Omental fat pad (tissue), 3 donors: ENCODE measurements at regions not wholly inside any gene's neighbourhood (a gene's known extent, or its start where the extent isn't known, plus 50 kb on each side); places are given as distances from the start of the nearest gene placed in this dataset.

Experiments used
- ATAC-seq: fragments of 150-250 bp; one replicate; pipeline ENCODE4 v1.9.1; 2016; ENCODE audit warnings: mild to moderate bottlenecking, moderate library complexity; ENCODE audit not compliant: low FRiP score
- DNase-seq: peaks from one replicate; pipeline ENCODE4 v3.0.0-alpha.2; 2019; ENCODE audit warnings: low spot score
- TF ChIP-seq, protein P1 (sequence below), 3 donors: fragments of 450-650 bp; IDR thresholded peaks; one replicate each; pipeline ENCODE4 v1.5.1; 2016 to 2017; ENCODE audit warnings: antibody characterized with exemption in 3 of 3, mild to moderate bottlenecking in 3 of 3, moderate library complexity in 2 of 3

DNA sequence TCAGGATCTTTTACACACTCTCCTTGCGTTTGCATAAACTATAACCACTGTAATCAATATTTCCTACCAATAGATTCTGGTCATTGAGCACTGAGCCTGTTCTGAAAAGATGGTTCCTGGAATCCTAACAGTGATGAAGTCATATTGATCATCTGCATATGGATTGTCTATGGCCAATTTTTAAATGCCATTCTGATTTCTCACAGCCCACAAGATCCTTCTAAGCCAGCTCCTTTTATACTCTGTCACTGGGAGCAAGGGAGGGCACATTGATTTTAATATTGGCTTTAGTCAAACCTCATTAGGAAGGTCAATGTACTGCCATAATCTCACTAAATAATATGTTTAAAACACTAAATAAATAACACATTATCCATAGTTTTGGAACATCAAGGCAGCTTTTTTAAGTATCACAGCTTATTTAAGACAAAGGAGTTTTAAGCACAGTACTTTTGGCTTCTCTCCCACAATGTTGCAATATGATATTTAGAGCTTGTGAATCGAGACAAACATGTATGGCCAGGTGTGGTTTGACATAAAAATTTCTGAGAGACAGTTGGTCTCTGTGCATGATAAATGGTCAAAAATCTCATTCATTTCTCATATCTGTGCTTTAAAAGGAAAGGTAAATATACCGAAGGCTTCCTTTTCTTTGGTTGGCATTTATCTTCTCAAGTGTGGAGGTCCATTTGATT lies 267.3 kb downstream of the MTX2 start:
- no peak for ATAC-seq
- no peak for DNase-seq
- TF ChIP-seq, protein P1, sequence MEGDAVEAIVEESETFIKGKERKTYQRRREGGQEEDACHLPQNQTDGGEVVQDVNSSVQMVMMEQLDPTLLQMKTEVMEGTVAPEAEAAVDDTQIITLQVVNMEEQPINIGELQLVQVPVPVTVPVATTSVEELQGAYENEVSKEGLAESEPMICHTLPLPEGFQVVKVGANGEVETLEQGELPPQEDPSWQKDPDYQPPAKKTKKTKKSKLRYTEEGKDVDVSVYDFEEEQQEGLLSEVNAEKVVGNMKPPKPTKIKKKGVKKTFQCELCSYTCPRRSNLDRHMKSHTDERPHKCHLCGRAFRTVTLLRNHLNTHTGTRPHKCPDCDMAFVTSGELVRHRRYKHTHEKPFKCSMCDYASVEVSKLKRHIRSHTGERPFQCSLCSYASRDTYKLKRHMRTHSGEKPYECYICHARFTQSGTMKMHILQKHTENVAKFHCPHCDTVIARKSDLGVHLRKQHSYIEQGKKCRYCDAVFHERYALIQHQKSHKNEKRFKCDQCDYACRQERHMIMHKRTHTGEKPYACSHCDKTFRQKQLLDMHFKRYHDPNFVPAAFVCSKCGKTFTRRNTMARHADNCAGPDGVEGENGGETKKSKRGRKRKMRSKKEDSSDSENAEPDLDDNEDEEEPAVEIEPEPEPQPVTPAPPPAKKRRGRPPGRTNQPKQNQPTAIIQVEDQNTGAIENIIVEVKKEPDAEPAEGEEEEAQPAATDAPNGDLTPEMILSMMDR (IDR thresholded peaks at IDR 0.05): no peak

DNA sequence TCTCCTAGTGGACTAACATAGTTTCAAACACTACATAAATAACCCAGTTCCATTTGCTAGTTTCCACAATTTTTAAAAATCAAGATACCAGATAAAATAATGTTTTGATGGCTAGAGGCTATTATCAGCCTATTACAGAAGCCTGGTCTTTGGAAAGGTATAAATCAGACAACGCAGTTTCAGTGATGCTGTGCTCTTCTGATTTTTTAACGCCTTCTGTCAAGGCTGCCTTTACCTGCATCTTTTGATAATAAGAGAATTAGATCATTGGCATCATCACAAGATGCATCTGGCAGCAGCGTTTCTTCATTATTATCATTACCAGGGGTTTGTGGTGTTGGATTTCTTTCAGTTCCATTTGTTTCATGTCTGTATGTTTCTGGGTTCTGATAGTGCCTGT lies 268.7 kb downstream of the MTX2 start:
- DNase-seq (no peak), ATAC-seq (no peak)
- TF ChIP-seq, protein P1 (IDR thresholded peaks at IDR 0.05): no peak

DNA sequence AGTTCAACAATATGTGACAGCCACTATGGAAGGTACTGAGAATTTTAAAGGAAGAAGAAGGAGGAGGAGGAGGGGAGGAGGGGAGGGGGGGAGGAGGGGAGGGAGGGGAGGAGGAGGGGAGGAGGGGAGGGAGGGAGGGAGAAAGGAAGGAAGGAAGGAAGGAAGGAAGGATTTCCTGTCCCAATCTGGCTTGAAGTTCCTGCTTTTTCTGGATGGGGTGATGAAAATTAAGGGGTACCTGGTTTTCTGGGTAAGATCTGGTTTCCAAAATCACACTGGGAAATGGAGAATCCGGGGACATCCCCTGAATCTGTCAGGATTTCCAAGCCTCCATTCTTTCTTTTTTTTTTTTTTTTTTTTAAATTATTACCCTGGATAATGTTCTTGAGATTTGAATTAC lies 271.8 kb downstream of the MTX2 start:
- no peak for ATAC-seq
- no peak for DNase-seq
- TF ChIP-seq, protein P1 (IDR thresholded peaks at IDR 0.05): no peak

DNA sequence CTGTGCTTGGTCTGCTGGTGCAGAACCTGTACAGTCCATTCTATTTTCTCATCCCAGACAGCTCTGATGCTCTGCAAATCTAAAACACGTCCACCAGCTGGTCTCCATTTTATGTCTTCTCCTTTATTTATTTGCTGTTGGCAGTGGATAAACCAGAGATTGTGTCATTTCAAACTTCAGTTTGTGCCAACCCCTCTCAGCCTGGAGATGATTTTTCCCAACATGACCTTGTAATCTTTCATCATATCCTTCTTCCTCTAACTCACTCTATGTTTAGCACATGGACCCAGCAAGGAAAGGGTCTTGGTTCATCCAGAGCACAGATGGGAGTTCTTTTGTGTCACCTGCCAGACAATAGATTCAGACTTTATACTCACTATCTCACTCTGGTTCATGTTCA lies 273.2 kb downstream of the MTX2 start:
- TF ChIP-seq, protein P1 (IDR thresholded peaks at IDR 0.05): no peak
- no peak for DNase-seq
- ATAC-seq: no peak

DNA sequence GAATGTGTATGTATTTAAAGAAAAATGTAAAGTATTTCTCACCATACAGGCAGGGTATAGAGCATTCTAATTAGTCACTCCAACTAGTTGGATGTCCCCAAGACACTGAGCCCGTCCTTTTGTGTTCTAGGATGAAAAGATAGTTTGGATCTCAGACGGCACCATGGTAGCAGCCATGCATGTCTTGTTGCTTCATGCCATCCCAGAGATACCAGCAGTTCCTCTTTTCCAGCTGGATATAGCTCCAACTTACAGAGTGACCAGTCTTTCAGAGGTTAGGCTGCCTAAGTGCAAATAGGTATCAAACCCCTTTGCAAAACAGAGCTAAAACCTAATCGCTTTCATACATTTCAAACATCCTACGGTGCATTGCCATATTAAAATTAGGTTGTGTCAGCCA lies 275.3 kb downstream of the MTX2 start:
- ATAC-seq (no peak), DNase-seq (no peak)
- TF ChIP-seq, protein P1 (IDR thresholded peaks at IDR 0.05): no peak

DNA sequence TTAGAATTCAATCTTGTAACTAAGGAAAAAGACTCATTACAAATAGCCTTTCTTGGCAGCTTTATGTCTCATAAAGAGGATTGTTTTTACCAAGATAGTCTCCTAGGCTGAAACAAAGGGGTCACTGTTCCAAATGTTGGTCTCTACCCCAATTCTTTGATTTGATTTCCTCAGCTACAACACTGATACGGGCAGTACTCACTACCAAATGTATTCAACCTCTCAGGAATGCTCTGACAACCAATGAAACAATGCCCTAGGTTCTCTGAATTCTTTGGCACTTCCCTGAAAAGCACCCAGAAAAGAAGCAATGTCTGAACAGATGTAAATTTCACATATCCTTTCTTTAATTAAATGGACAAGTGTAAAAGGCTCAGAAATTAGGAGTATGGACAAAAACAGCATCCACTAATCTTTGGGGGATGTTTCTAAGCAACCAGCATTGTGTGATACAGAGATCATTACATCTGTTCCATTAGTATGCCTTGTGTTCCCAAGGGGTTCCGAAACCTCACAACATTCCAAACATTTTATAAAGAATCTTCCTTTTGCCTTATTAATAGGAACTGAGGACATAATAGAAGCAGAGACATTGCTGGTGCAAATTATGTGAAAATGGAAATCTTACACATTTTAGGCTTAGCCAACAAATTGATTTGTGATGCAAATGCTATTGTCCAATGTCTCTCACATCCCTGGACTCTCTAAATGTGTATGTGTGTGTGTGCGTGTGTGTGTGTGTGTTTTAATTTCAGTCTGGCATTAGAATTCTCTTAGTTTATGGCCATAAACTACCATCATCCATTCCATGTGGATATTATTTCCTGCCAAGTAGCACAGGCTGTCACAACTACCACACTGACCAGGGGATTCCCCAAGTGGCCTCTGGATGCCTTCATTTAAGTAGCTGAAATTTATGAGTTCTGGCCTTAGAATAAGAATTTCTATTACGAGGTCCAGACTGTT lies 276.0 kb downstream of the MTX2 start:
- TF ChIP-seq, protein P1 (IDR thresholded peaks at IDR 0.05): no peak
- DNase-seq: no peak
- no peak for ATAC-seq
